ENCODE measurements at regions not wholly inside any gene's neighbourhood (a gene's known extent, or its start where the extent isn't known, plus 50 kb on each side); places are given as distances from the start of the nearest gene placed in this dataset.

- ATAC-seq (ENCODE audit: low FRiP score) = no peak
- TF ChIP-seq, protein P1, sequence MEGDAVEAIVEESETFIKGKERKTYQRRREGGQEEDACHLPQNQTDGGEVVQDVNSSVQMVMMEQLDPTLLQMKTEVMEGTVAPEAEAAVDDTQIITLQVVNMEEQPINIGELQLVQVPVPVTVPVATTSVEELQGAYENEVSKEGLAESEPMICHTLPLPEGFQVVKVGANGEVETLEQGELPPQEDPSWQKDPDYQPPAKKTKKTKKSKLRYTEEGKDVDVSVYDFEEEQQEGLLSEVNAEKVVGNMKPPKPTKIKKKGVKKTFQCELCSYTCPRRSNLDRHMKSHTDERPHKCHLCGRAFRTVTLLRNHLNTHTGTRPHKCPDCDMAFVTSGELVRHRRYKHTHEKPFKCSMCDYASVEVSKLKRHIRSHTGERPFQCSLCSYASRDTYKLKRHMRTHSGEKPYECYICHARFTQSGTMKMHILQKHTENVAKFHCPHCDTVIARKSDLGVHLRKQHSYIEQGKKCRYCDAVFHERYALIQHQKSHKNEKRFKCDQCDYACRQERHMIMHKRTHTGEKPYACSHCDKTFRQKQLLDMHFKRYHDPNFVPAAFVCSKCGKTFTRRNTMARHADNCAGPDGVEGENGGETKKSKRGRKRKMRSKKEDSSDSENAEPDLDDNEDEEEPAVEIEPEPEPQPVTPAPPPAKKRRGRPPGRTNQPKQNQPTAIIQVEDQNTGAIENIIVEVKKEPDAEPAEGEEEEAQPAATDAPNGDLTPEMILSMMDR (IDR thresholded peaks at IDR 0.05) = no peak
- DNase-seq (ENCODE audit: low spot score) = no peak
These were observed 1129.6 kb downstream of the SORCS3 start for GRCh38 chr10:105770524-105771212.

- DNase-seq (ENCODE audit: low spot score) (no peak), ATAC-seq (ENCODE audit: low FRiP score) (no peak)
- TF ChIP-seq, protein P1 (IDR thresholded peaks at IDR 0.05) = no peak
These were observed 1128.4 kb downstream of the SORCS3 start for GRCh38 chr10:105769248-105770184.

- DNase-seq (ENCODE audit: low spot score) = no peak
- ATAC-seq (ENCODE audit: low FRiP score) = no peak
- TF ChIP-seq, protein P1 (IDR thresholded peaks at IDR 0.05) = no peak
These were observed 1122.5 kb downstream of the SORCS3 start for GRCh38 chr10:105763611-105764010.

DNA sequence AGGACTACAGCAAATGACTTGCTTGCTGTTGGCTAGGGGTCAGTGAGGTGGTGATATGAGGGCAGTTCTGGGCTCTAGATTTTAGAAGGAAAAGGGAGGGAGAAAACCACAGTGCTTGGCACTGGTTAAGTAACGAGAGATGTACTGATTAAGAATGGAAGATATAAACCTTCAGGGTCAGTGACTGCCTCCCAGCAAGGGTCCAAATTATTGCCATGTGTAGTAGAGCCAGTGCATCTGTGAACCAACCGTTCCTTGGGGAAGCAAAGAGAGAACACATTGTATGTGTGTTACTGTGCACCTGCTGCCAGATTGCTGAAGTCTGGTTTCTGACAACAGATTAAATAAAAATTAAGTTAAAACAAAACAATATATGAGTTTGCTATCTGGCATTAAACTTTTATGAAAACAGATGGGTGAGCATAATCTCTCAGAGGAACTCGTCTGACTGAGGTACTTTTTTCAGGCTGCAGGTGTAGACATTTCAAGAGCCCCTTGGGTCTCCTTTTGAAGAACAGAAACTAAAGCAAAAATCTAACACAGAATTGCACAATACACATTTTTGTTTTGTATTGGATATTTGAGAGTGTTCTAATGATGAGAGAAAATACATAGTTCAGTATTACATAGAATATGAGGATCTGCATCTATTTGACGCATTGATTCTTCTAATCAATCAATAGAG, 1120.6 kb downstream of the SORCS3 start:
- DNase-seq (ENCODE audit: low spot score) (no peak), ATAC-seq (ENCODE audit: low FRiP score) (no peak)
- TF ChIP-seq, protein P1 (IDR thresholded peaks at IDR 0.05) = no peak

- TF ChIP-seq, protein P1 (IDR thresholded peaks at IDR 0.05) = no peak
- no peak for ATAC-seq (ENCODE audit: low FRiP score)
- no peak for DNase-seq (ENCODE audit: low spot score)
These were observed 1118.6 kb downstream of the SORCS3 start for GRCh38 chr10:105759669-105760068.

GRCh38 chr10:105758209-105758998, 1117.3 kb downstream of the SORCS3 start:
- TF ChIP-seq, protein P1 (IDR thresholded peaks at IDR 0.05) = no peak
- no peak for DNase-seq (ENCODE audit: low spot score)
- ATAC-seq (ENCODE audit: low FRiP score) = no peak

Data from omental fat pad (tissue), 3 donors.